Endothelial cell of umbilical vein (primary cell): ENCODE measurements at regions not wholly inside any gene's neighbourhood (a gene's known extent, or its start where the extent isn't known, plus 50 kb on each side); places are given as distances from the start of the nearest gene placed in this dataset.

Experiments used
- BruUV-seq: library from RNA; stranded (reverse); fragments of 400-500 nt; replicated peaks from 2 replicates; lab custom pipeline; 2021; lab: Mats Ljungman, UMichigan
- CTCF ChIA-PET: fragments of 300-600, 350-600 bp; sonication (Branson Sonifier 250); formaldehyde crosslinking; loops from one replicate; lab custom pipeline; 2021; ENCODE audit warnings: antibody characterized with exemption, inconsistent platforms; lab: Charles Lee
- POLR2A ChIA-PET: fragments of 300-600, 350-600 bp; sonication (Branson Sonifier 250); formaldehyde crosslinking; loops from one replicate; lab custom pipeline; 2021; ENCODE audit warnings: antibody characterized with exemption, inconsistent platforms; lab: Charles Lee
- DNase-seq: peaks from one replicate; pipeline ENCODE4 v3.0.0-alpha.2; 2011; ENCODE audit warnings: low read depth, low spot score
- FAIRE-seq: peaks from 2 replicates; lab custom pipeline; 2011; peaks lifted over from hg19 to GRCh38; lab: Jason Lieb, UNC
- H2AFZ ChIP-seq: 2 replicates; pipeline ENCODE4 v1.6.0; 2012; ENCODE audit warnings: low read depth, low read length, control low read depth, inconsistent platforms
- H3K27ac ChIP-seq: 2 replicates; pipeline ENCODE4 v1.5.1; 2011; ENCODE audit warnings: low read depth, mild to moderate bottlenecking, control low read depth, low read length, moderate library complexity; ENCODE audit not compliant: insufficient read depth
- H3K27me3 ChIP-seq, 2 experiments: 2 replicates each; pipeline versions ENCODE4 v1.6.0 to v1.6.1; 2011; ENCODE audit warnings: low read length in 2 of 2, mixed read lengths in 1 of 2; ENCODE audit not compliant: control insufficient read depth in 2 of 2, insufficient read depth in 2 of 2
- H3K36me3 ChIP-seq, 2 experiments: 2 replicates in 1 of 2; 3 replicates in 1 of 2; pipeline ENCODE4 v1.5.1; 2011; ENCODE audit warnings: low read length in 2 of 2, mild to moderate bottlenecking in 1 of 2, moderate library complexity in 1 of 2; ENCODE audit not compliant: control insufficient read depth in 2 of 2, insufficient read depth in 2 of 2; ENCODE audit errors: extremely low read depth in 1 of 2
- H3K4me1 ChIP-seq: 3 replicates; pipeline ENCODE4 v1.5.1; 2011; ENCODE audit warnings: mild to moderate bottlenecking, low read length; ENCODE audit not compliant: control insufficient read depth, insufficient read depth; ENCODE audit errors: extremely low read depth
- H3K4me2 ChIP-seq: 2 replicates; pipeline ENCODE4 v1.6.1; 2011; ENCODE audit warnings: low read length, control low read depth, mixed read lengths; ENCODE audit not compliant: insufficient read depth
- H3K4me3 ChIP-seq, 3 experiments: fragments of 200-600 bp in 1 of 3; sonication (generic), shearing (Covaris generic) in 1 of 3; replicated peaks in 1 of 3; 2 replicates each; pipeline ENCODE4 v1.5.1; 2011 to 2016; ENCODE audit warnings: control low read depth in 3 of 3, low read length in 3 of 3, mild to moderate bottlenecking in 2 of 3, inconsistent platforms in 1 of 3, low read depth in 1 of 3, moderate library complexity in 1 of 3; ENCODE audit not compliant: insufficient read depth in 1 of 3
- H3K79me2 ChIP-seq: 2 replicates; pipeline ENCODE4 v1.6.0; 2012; ENCODE audit warnings: low read length, inconsistent platforms; ENCODE audit not compliant: control insufficient read depth, insufficient read depth
- H3K9ac ChIP-seq: replicated peaks from 2 replicates; pipeline ENCODE3; 2011; ENCODE audit warnings: low read length, control low read depth; ENCODE audit not compliant: insufficient read depth; ENCODE audit errors: extremely low read depth
- H3K9me1 ChIP-seq: replicated peaks from 3 replicates; pipeline ENCODE4 v1.6.0; 2011; ENCODE audit warnings: mild to moderate bottlenecking, low read length; ENCODE audit not compliant: control insufficient read depth, insufficient read depth; ENCODE audit errors: extremely low read depth
- H3K9me3 ChIP-seq: replicated peaks from 2 replicates; pipeline ENCODE4 v1.5.1; 2012; ENCODE audit warnings: low read length, inconsistent platforms; ENCODE audit not compliant: control insufficient read depth, insufficient read depth
- H4K20me1 ChIP-seq: replicated peaks from 2 replicates; pipeline ENCODE3; 2011; ENCODE audit warnings: mild to moderate bottlenecking, low read length; ENCODE audit not compliant: control insufficient read depth, insufficient read depth; ENCODE audit errors: extremely low read depth
- EZH2 ChIP-seq: IDR thresholded peaks from 2 replicates; pipeline ENCODE4 v1.6.1; 2012; ENCODE audit warnings: borderline replicate concordance, low read depth, mild to moderate bottlenecking, moderate library complexity, low read length, inconsistent platforms; ENCODE audit not compliant: severe bottlenecking
- FOS ChIP-seq: IDR thresholded peaks from 2 replicates; pipeline ENCODE4 v1.6.1; 2011; ENCODE audit warnings: mild to moderate bottlenecking, low read length, moderate library complexity, borderline replicate concordance; ENCODE audit not compliant: insufficient read depth
- GATA2 ChIP-seq: IDR thresholded peaks from 2 replicates; pipeline ENCODE4 v1.7.0; 2011; ENCODE audit warnings: low read depth, mild to moderate bottlenecking, moderate library complexity, mixed read lengths, low read length; ENCODE audit not compliant: insufficient read length, insufficient read depth
- JUN ChIP-seq: IDR thresholded peaks from 2 replicates; pipeline ENCODE4 v1.6.1; 2011; ENCODE audit warnings: borderline replicate concordance, low read depth; ENCODE audit not compliant: insufficient read length, insufficient read depth
- MYC ChIP-seq: IDR thresholded peaks from one replicate; pipeline ENCODE4 v1.6.1; 2011; ENCODE audit warnings: mild to moderate bottlenecking, low read depth, low read length
- POLR2A ChIP-seq: IDR thresholded peaks from 2 replicates; pipeline ENCODE4 v1.6.1; 2012; ENCODE audit warnings: low read depth, mild to moderate bottlenecking, control low read depth, low read length
- POLR2AphosphoS5 ChIP-seq: IDR thresholded peaks from 2 replicates; pipeline ENCODE4 v1.6.1; 2012; ENCODE audit warnings: low read depth, mild to moderate bottlenecking, control low read depth, low read length, moderate library complexity; ENCODE audit not compliant: insufficient read depth
- dilution Hi-C: fragments of 300-500 bp; cut with MboI; formaldehyde crosslinking; loops from one replicate; pipeline ENCODE4 v1.15.0; 2019; ENCODE audit warnings: low sequenced_read_pairs; ENCODE audit not compliant: extremely low pct_ligation_motif_present
- intact Hi-C: fragments of 100-400 bp; cut with micrococcal nuclease; formaldehyde crosslinking; loops from one replicate; pipeline ENCODE4 v1.10.0; 2022
- TF ChIP-seq, protein P1 (sequence below), 2 donors: IDR thresholded peaks; 1 replicate in 1 of 2; 2 replicates in 1 of 2; pipeline ENCODE4 v1.5.1; 2011; ENCODE audit warnings: low read length in 2 of 2, mild to moderate bottlenecking in 2 of 2, moderate library complexity in 2 of 2, control low read depth in 1 of 2, inconsistent platforms in 1 of 2, low read depth in 1 of 2; ENCODE audit not compliant: insufficient read depth in 1 of 2; ENCODE audit errors: extremely low read depth in 1 of 2
- TF ChIP-seq, protein P2 (sequence below): IDR thresholded peaks from 2 replicates; pipeline ENCODE4 v1.6.1; 2011; ENCODE audit not compliant: insufficient read depth, insufficient read length

DNA sequence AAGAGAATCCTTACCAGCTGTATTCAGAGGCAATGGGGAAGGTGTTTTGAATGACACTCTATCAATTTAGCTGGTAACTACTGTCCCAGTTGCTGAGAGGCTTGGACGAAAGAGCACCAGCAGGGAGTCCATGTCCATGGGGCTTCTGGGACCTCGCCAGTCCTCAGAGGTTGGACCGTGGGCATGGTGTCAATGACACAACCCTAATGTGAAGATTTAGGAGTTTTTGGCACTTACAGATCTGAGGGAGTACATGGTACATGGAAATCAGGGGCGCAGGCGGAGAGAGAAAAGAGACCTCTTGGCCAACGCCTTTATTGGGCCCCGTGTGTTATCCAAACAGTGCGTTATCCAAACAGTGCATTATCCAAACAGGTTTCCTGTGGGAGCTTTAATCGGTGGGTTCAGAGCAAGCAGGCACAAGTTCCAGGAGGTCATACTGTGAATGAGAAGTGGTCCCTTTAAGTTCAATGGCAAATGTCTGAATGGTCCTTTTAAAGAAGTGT, 169.1 kb upstream of the B3GAT1 start:
- ChIA-PET CTCF (no interaction called here), POLR2A (no interaction called here)
- Histone ChIP-seq H3K4me2 (no peak overlapping the region), H3K4me1 (no peaks in the 10 kb centered on the region), H3K27me3 (no peaks in the 10 kb centered on the region), H3K4me3 (no peak overlapping the region), H3K36me3 (no peaks in the 10 kb centered on the region), H4K20me1 (no peaks in the 10 kb centered on the region), H3K27ac (no peak overlapping the region), H3K9ac (no peak overlapping the region), H3K9me3 (no peaks in the 10 kb centered on the region), H3K79me2 (no peaks in the 10 kb centered on the region), H2AFZ (no peak overlapping the region), H3K9me1 (no peaks in the 10 kb centered on the region)
- no TSS peak for BruUV-seq
- intact Hi-C loops (no loop called here), dilution Hi-C loops (no loop called here)
- no peak for FAIRE-seq
- TF ChIP-seq EZH2 (no peak), MYC (no peak), JUN (no peak)
- no peak for DNase-seq

DNA sequence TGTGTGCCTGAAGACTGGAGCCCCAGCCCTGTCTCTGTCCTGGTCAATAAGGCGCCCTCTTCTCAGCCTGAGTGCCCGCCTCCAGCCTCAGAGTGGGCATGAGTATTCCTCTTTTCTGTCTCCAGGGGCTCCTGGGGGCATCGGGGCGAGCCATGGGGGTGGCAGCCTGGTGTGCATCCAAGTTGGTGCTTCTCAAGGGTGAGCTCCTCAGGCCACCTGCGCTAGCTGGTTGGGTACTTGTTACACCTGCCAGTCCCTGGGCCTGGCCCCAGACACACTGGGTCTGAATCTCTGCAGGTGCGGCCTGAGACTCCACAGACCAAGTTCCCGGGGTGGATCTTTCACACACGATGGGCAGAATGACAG, 168.6 kb upstream of the B3GAT1 start:
- no peaks in the 10 kb centered on the region for H3K4me1 ChIP-seq
- H3K36me3 ChIP-seq: no peaks in the 10 kb centered on the region
- intact Hi-C loops: no loop called here
- H4K20me1 ChIP-seq: no peaks in the 10 kb centered on the region
- H3K79me2 ChIP-seq: no peaks in the 10 kb centered on the region
- FAIRE-seq (no peak), DNase-seq (no peak)
- no peak overlapping the region for H3K4me3 ChIP-seq
- no peaks in the 10 kb centered on the region for H3K27me3 ChIP-seq
- no peak overlapping the region for H2AFZ ChIP-seq
- H3K9me3 ChIP-seq: no peaks in the 10 kb centered on the region
- ChIA-PET POLR2A (no interaction called here), CTCF (no interaction called here)
- no peak overlapping the region for H3K4me2 ChIP-seq
- dilution Hi-C loops: no loop called here
- H3K27ac ChIP-seq: no peak overlapping the region
- H3K9ac ChIP-seq: no peak overlapping the region
- TF ChIP-seq MYC: no peak
- TF ChIP-seq, protein P1, sequence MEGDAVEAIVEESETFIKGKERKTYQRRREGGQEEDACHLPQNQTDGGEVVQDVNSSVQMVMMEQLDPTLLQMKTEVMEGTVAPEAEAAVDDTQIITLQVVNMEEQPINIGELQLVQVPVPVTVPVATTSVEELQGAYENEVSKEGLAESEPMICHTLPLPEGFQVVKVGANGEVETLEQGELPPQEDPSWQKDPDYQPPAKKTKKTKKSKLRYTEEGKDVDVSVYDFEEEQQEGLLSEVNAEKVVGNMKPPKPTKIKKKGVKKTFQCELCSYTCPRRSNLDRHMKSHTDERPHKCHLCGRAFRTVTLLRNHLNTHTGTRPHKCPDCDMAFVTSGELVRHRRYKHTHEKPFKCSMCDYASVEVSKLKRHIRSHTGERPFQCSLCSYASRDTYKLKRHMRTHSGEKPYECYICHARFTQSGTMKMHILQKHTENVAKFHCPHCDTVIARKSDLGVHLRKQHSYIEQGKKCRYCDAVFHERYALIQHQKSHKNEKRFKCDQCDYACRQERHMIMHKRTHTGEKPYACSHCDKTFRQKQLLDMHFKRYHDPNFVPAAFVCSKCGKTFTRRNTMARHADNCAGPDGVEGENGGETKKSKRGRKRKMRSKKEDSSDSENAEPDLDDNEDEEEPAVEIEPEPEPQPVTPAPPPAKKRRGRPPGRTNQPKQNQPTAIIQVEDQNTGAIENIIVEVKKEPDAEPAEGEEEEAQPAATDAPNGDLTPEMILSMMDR (IDR thresholded peaks at IDR 0.05; ENCODE audit: extremely low read depth in 1 of 2, insufficient read depth in 1 of 2, low read depth in 1 of 2, low read length in 2 of 2): no peak
- no peak for TF ChIP-seq GATA2
- TF ChIP-seq POLR2AphosphoS5: no peak
- no peak for TF ChIP-seq JUN
- TF ChIP-seq EZH2: no peak
- TF ChIP-seq FOS: no peak
- TF ChIP-seq POLR2A: no peak
- TF ChIP-seq, protein P2, sequence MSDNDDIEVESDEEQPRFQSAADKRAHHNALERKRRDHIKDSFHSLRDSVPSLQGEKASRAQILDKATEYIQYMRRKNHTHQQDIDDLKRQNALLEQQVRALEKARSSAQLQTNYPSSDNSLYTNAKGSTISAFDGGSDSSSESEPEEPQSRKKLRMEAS: no peak
- no peaks in the 10 kb centered on the region for H3K9me1 ChIP-seq
- no TSS peak for BruUV-seq
